BLaER1 treated with 17β-estradiol and CSF1 and Interleukin-3, amounts not matched to agents 10 nM and 100 nM (cell line): ENCODE measurements at regions not wholly inside any gene's neighbourhood (a gene's known extent, or its start where the extent isn't known, plus 50 kb on each side); places are given as distances from the start of the nearest gene placed in this dataset.

Experiments used
- H3K27ac ChIP-seq, 11 experiments: shearing (Covaris generic); formaldehyde crosslinking; 2 replicates each; pipeline ENCODE4 v1.8.1; 2022
- H3K27me3 ChIP-seq, 11 experiments: shearing (Covaris generic); formaldehyde crosslinking; 2 replicates each; pipeline ENCODE4 v1.8.1; 2022
- H3K36me3 ChIP-seq, 11 experiments: shearing (Covaris generic); formaldehyde crosslinking; 2 replicates each; pipeline ENCODE4 v1.8.1; 2022
- H3K4me1 ChIP-seq, 10 experiments: shearing (Covaris generic); formaldehyde crosslinking; 2 replicates each; pipeline ENCODE4 v1.8.1; 2022
- H3K4me2 ChIP-seq, 11 experiments: shearing (Covaris generic); formaldehyde crosslinking; 2 replicates each; pipeline ENCODE4 v1.8.1; 2022
- H3K4me3 ChIP-seq, 10 experiments: shearing (Covaris generic); formaldehyde crosslinking; 2 replicates each; pipeline ENCODE4 v1.8.1; 2022
- H3K9ac ChIP-seq, 11 experiments: shearing (Covaris generic); formaldehyde crosslinking; 2 replicates each; pipeline ENCODE4 v1.8.1; 2022
- H3K9me3 ChIP-seq, 11 experiments: shearing (Covaris generic); formaldehyde crosslinking; replicated peaks in 1 of 11; 2 replicates each; pipeline ENCODE4 v1.8.1; 2022
- H4K20me1 ChIP-seq, 11 experiments: shearing (Covaris generic); formaldehyde crosslinking; 2 replicates each; pipeline ENCODE4 v1.8.1; 2022
- Cebpa-rat ChIP-seq, 11 experiments: shearing (Covaris generic); IDR thresholded peaks; 2 replicates each; pipeline ENCODE4 v1.8.1; 2022

GRCh38 chr2:236766850-236767249, 197.2 kb downstream of the ACKR3 start:
- no peaks in the 10 kb centered on the region for H4K20me1 ChIP-seq
- TF ChIP-seq Cebpa-rat (IDR thresholded peaks at IDR 0.05): no peak
- no peak overlapping the region for H3K4me3 ChIP-seq
- H3K27me3 ChIP-seq: no peaks in the 10 kb centered on the region
- no peak overlapping the region for H3K27ac ChIP-seq
- H3K4me1 ChIP-seq: peaks cover 6 to 41% (median 31%) of the 10 kb centered on the region in 10 experiments; a peak in 19 of 20 replicates
- no peak overlapping the region for H3K9ac ChIP-seq
- H3K4me2 ChIP-seq: no peak overlapping the region
- peaks cover 14 to 24% (median 20%) of the 10 kb centered on the region in 11 experiments for H3K9me3 ChIP-seq
- H3K36me3 ChIP-seq: no peaks in the 10 kb centered on the region

GRCh38 chr2:236767941-236768340, 198.3 kb downstream of the ACKR3 start:
- peak overlapping the region in 3 of 11 experiments; percentile 5 to 76 (median 15); a peak in 2 of 22 replicates for H3K27ac ChIP-seq
- TF ChIP-seq Cebpa-rat (IDR thresholded peaks at IDR 0.05): no peak
- H3K27me3 ChIP-seq: no peaks in the 10 kb centered on the region
- H3K4me3 ChIP-seq: no peak overlapping the region
- H3K4me1 ChIP-seq: peaks cover 12 to 44% (median 34%) of the 10 kb centered on the region in 10 experiments; a peak in 19 of 20 replicates
- H3K36me3 ChIP-seq: no peaks in the 10 kb centered on the region
- H4K20me1 ChIP-seq: no peaks in the 10 kb centered on the region
- 0 out of 22 replicates have a peak overlapping the region, but pooled peaks of 1 of the 11 experiments have one; percentile 5 for H3K9ac ChIP-seq
- H3K4me2 ChIP-seq: peak overlapping the region; percentile 6 to 83 (median 75); a peak in 14 of 22 replicates
- peaks cover 14 to 24% (median 20%) of the 10 kb centered on the region in 11 experiments for H3K9me3 ChIP-seq

GRCh38 chr2:236768393-236769140, 198.9 kb downstream of the ACKR3 start:
- Histone ChIP-seq H3K4me1 (peaks cover 12 to 45% (median 34%) of the 10 kb centered on the region in 10 experiments; a peak in 19 of 20 replicates), H3K9me3 (peaks cover 14 to 24% (median 20%) of the 10 kb centered on the region in 11 experiments), H3K36me3 (no peaks in the 10 kb centered on the region), H3K27me3 (no peaks in the 10 kb centered on the region), H4K20me1 (no peaks in the 10 kb centered on the region), H3K4me2 (peak overlapping the region; percentile 6 to 83 (median 75); a peak in 19 of 22 replicates), H3K9ac (no peak overlapping the region), H3K4me3 (no peak overlapping the region), H3K27ac (peak overlapping the region in 7 of 11 experiments; percentile 4 to 76 (median 46); a peak in 7 of 22 replicates)
- TF ChIP-seq Cebpa-rat (IDR thresholded peaks at IDR 0.05): no peak

GRCh38 chr2:236769981-236770671, 200.5 kb downstream of the ACKR3 start:
- Histone ChIP-seq H3K9ac (peak overlapping the region in 3 of 11 experiments; percentile 7 to 56 (median 37); a peak in 6 of 22 replicates), H4K20me1 (no peaks in the 10 kb centered on the region), H3K9me3 (peaks cover 14 to 24% (median 20%) of the 10 kb centered on the region in 11 experiments), H3K4me3 (no peak overlapping the region), H3K36me3 (no peaks in the 10 kb centered on the region), H3K27me3 (no peaks in the 10 kb centered on the region), H3K27ac (peak overlapping the region in 8 of 11 experiments; percentile 4 to 76 (median 47); a peak in 11 of 22 replicates), H3K4me2 (peak overlapping the region; percentile 18 to 83 (median 75); a peak in 21 of 22 replicates), H3K4me1 (peaks cover 12 to 45% (median 36%) of the 10 kb centered on the region in 10 experiments; a peak in 19 of 20 replicates)
- TF ChIP-seq Cebpa-rat (IDR thresholded peaks at IDR 0.05): no peak

GRCh38 chr2:236772220-236772837, 202.7 kb downstream of the ACKR3 start:
- no peak overlapping the region for H3K4me3 ChIP-seq
- H3K4me1 ChIP-seq: peaks cover 16 to 66% (median 55%) of the 10 kb centered on the region in 10 experiments
- H4K20me1 ChIP-seq: no peaks in the 10 kb centered on the region
- no peak for TF ChIP-seq Cebpa-rat (IDR thresholded peaks at IDR 0.05)
- H3K27ac ChIP-seq: peak overlapping the region in 1 of 11 experiments; percentile 8; a peak in 1 of 22 replicates
- H3K27me3 ChIP-seq: no peaks in the 10 kb centered on the region
- H3K36me3 ChIP-seq: no peaks in the 10 kb centered on the region
- H3K9ac ChIP-seq: no peak overlapping the region
- peak overlapping the region in 6 of 11 experiments; percentile 8 to 21 (median 17); a peak in 6 of 22 replicates for H3K4me2 ChIP-seq
- peaks cover 4 to 10% (median 6%) of the 10 kb centered on the region in 11 experiments; a peak in 20 of 22 replicates for H3K9me3 ChIP-seq

GRCh38 chr2:236773206-236773605, 203.6 kb downstream of the ACKR3 start:
- no peak overlapping the region for H3K4me3 ChIP-seq
- H3K4me2 ChIP-seq: no peak overlapping the region
- H3K9me3 ChIP-seq: peaks cover 0 to 1% (median 0%) of the 10 kb centered on the region in 11 experiments; a peak in 3 of 22 replicates
- H3K36me3 ChIP-seq: no peaks in the 10 kb centered on the region
- H4K20me1 ChIP-seq: no peaks in the 10 kb centered on the region
- no peak overlapping the region for H3K9ac ChIP-seq
- TF ChIP-seq Cebpa-rat (IDR thresholded peaks at IDR 0.05): no peak
- H3K4me1 ChIP-seq: peaks cover 15 to 68% (median 56%) of the 10 kb centered on the region in 10 experiments
- H3K27ac ChIP-seq: no peak overlapping the region
- no peaks in the 10 kb centered on the region for H3K27me3 ChIP-seq

GRCh38 chr2:236774171-236774570, 204.5 kb downstream of the ACKR3 start:
- Histone ChIP-seq H3K27me3 (no peaks in the 10 kb centered on the region), H3K27ac (no peak overlapping the region), H3K4me1 (peaks cover 15 to 58% (median 47%) of the 10 kb centered on the region in 10 experiments), H3K4me3 (no peak overlapping the region), H3K9me3 (peaks cover 0 to 7% (median 0%) of the 10 kb centered on the region in 11 experiments; a peak in 4 of 22 replicates), H3K4me2 (no peak overlapping the region), H4K20me1 (no peaks in the 10 kb centered on the region), H3K36me3 (no peaks in the 10 kb centered on the region), H3K9ac (no peak overlapping the region)
- TF ChIP-seq Cebpa-rat (IDR thresholded peaks at IDR 0.05): no peak

GRCh38 chr2:236775511-236775910, 205.9 kb downstream of the ACKR3 start:
- H3K9me3 ChIP-seq: peaks cover 0 to 10% (median 0%) of the 10 kb centered on the region in 11 experiments; a peak in 5 of 22 replicates
- H3K4me3 ChIP-seq: no peak overlapping the region
- peak overlapping the region in 5 of 11 experiments; percentile 37 to 58 (median 48); a peak in 8 of 22 replicates for H3K4me2 ChIP-seq
- TF ChIP-seq Cebpa-rat (IDR thresholded peaks at IDR 0.05): no peak
- no peaks in the 10 kb centered on the region for H4K20me1 ChIP-seq
- no peak overlapping the region for H3K27ac ChIP-seq
- no peaks in the 10 kb centered on the region for H3K36me3 ChIP-seq
- H3K9ac ChIP-seq: no peak overlapping the region
- H3K4me1 ChIP-seq: peaks cover 14 to 45% (median 34%) of the 10 kb centered on the region in 10 experiments; a peak in 19 of 20 replicates
- H3K27me3 ChIP-seq: no peaks in the 10 kb centered on the region
